ENCODE measurements at regions not wholly inside any gene's neighbourhood (a gene's known extent, or its start where the extent isn't known, plus 50 kb on each side); places are given as distances from the start of the nearest gene placed in this dataset.

- TF ChIP-seq CTCF (IDR thresholded peaks at IDR 0.05): no peak
- TF ChIP-seq POLR2A (IDR thresholded peaks at IDR 0.05): no peak
Observed at GRCh38 chr13:103302676-103303075, 236.5 kb upstream of the SLC10A2 start.
